ENCODE measurements at regions not wholly inside any gene's neighbourhood (a gene's known extent, or its start where the extent isn't known, plus 50 kb on each side); places are given as distances from the start of the nearest gene placed in this dataset.

DNA sequence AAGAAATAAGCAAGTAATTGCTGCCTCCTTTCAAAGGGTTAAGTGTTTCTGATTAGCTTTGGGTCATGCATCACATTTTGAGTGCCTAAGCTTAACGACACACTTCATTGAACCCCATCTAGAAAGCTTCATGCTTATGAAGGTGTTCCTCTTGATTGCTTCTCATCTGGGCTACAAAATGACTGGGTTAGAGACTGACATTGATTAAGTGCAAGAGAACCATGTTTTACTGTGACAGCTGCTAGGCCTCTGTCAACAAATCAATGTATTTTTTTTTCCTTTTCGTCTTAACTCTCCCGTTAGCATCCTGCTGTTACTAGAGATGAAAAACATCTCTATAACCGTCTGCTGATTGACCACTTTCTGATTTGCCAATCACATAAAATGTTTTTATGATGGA, 725.0 kb downstream of the TLE1 start:
- no peak for DNase-seq

DNA sequence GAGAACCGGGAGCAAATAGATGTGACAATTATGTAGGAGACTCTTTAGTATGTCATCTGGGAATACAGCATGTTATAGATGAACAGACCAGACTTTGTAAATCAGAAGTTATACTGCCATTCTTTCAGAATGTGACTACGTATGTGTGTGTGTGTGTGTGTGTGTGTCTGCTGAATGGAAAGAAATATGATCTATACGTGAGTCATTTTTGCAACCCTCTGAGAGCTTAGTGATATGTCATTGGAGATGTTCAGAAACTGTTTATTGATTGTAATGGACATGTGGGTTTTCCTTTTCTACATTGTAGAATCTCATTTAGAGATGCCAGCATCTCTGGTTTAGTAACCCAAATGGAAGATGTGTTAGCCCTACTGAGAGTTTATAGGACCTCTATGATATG, 731.5 kb downstream of the TLE1 start:
- no peak for DNase-seq

DNA sequence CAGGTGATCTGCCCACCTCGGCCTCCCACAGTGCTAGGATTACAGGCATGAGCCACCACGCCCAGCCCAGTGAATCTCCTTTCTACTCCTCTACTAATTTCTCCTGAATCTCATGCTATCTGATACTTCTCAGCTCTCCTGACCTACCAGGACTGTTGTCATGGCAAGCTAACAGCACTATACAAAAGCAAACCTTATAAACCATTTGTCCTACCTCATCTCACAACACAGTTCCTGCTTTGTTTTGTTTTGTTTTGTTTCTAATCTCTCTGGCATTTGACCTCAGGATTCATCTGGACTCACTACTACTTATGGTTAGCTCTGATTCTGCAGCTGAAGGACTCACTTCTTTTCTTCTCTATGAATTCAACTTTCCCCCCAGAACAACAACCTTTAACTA, 734.8 kb downstream of the TLE1 start:
- DNase-seq = no peak

DNA sequence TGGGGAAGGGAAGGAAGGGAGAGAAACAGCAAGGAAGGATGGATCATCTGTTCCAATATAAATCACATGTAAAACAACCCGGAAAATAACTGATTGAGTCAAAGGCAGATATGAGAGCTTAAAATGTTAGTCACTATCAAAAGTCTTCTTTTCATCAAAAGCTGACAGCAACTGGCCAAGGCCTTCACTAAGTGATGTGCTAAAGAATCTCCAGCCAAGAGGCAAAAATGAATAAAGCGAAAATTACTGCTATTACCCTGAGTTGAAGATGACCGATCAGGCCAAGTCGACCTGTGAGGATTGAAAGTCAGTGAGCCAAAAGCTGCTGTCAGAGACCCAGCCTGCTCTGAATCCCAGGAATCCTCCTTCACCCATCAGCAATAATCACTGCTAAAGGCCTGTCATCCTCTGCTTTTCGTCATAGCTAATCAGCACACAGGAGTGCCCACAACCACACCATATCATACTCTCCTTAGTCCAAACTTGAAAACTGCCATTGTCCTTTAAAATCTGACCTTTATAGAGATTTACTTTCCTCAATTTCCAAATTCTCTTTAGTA, 736.9 kb downstream of the TLE1 start:
- no peak for DNase-seq

DNA sequence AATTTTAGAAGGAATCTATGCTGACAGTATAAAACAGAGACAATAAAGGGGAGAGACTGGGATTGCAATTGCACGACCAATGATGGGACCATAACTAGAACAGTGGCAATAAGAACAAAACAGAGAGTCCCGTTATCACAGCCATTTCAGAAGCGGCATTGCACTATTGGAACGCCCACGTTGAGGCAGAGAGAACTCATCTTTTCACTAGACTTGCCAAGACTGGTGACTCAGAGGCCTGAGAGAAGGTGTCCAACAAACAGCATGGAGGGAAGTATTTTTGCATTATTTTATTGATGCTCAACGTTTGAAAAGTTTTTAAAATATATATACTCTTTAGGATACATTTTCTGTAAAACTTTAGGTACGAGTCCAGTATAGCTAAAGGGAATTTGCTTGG, 737.7 kb downstream of the TLE1 start:
- DNase-seq = no peak

DNA sequence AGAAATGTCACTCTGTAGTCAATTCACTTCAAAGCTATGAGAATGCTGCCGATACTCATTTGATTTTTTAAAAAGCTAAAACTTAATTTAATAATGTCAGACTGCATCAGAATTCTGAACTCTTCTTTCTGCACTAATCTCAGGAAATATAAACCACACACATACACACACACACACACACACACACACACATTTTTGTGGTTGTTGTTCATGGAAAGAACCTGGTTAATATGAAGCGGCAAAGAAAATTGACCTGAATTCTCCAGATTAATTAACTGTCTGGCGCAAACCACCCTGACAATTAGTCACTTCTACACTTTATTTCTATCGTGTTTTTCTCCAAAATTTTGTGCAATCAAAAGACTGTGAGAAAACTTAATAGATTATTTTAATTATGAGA, 740.5 kb downstream of the TLE1 start:
- DNase-seq = no peak

DNA sequence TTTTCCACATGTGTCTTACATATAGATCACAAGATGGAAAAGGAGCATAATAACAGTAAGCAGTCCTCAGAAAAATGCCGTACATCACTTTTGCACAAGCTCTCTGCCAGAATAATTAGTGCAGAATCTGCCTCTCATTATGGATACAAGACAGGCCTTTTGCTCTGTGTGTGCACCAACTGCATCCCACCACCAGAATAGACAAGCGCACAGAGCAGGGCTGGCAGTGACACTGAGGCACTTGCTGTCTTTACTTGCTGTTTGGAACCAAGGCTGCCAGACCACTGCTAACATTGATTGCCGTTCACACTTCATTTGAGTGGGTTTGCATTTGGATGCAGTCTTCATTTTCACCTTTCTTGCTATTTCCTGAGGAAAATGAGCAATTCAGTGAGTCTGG, 741.3 kb downstream of the TLE1 start:
- DNase-seq = no peak

DNA sequence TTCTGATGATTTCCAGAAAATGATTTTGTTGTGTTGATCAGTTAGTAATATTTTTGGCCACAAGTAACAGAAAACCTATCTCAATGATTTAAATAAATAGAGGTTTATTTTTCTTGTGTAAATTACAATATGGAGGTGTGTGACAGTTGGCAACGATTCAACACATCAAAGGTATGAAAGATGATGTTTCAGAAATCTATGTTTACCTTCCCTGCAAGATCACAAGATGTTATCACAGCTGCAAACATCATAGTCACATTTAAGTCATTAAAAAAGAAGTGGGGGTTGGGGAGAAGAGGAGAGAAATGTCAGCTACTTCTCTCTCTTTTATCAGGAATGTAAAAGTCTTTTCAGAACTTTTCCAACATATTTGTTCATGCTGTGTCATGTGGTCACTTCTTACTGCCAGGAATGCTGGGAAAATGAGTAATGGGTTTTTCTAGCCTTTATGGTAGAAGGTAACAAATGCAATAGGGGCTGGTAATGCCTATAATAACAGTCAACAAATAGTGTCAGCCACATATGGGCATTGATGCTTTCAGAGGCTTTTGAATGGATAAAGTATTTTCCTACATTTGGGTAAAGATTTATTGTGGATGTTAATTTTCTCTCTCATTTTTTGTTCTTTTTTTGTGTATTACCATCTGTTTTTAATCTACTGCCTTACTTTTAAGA, 742.7 kb downstream of the TLE1 start:
- DNase-seq = no peak

DNA sequence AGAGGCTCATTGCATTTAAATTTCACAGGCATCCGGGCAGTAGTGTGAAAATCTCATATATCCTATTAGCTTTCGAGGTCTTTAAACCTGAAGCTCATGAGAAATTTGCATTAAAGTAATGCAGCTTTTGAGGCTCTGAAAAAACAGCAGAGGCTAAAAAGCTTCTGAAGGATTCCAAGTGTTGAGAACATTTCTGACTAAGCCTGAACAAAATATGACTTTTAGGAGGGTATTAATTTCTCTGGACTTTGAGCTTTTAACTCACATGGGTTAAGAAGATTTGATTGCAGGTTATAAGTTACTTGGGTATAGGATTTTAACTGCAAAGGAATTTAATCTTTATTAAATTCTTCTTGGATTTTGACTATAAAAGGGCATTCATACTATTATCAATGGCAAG, 743.9 kb downstream of the TLE1 start:
- DNase-seq = no peak

DNA sequence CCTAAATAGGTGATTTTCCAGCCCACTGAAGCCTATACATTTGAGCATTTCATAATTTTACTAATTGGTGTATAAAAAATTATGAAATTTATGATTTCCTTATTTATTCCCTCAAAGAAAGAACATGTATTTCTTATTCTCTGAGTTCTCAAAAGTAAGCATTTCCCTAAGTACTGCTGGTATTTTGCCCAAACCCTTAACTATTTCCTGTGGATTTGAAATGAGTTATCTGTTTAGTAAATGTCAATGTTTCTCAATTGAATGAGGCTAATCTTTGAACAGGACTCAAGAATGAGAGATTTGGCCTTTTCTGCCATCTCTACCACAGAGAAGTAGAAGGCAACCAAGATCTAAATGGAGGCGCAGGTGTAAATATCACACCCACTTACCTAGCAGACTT, 751.7 kb downstream of the TLE1 start:
- DNase-seq = no peak

DNA sequence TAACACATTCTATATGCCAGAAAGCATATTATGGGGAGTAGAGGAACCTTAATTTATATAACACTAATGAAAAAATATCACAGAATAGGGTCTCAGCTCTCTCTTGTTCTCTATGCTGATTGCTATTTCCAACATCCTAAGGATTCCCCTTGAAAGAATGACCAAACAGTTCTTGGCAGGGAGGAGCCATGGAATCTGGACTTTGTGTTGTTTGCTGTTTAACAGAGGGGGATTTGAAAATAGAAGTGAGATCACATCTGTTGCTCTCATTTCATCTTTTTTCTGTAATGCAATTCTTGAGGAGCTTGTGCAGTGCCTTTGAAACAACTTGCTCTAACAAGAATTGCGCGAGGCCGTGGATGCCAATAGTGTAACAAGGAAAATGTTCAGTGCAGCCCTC, 755.3 kb downstream of the TLE1 start:
- DNase-seq = no peak

DNA sequence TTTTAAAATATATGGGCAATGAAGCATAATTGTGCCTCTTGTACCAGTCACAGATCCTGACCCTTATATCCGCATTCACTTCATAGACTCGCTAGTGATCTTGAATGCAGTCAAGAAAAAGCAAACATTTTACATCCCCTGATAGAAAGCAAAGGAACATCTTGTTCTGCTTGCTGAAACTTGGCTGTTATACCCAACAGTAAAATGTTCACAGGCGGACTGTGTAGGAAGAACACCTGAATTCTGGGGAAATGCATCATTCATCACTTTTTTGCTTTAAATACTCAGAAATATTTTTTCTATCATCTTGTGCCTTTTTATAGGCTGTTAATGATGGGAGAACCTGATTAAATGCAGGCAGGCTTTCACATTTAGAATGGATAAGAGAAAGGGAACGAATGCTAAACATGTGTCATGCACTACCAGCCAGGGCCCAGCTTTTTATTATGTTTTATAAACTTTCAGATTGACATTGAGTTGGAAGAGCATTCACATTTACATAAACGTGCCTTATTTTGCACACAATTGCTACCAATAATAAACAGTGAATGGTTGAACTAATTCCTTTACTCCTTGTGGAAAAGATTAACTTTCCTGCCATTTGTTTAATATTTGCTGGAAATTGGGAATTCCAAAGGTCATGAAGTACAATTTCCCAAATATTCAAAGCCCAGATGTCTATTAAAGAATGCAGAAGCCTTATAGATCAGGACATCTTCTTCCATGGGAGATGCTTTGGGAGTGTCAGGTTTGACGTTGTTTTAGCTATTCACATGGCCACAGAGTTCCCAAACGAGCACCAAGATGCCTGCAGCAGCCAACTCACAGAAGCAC, 756.2 kb downstream of the TLE1 start:
- DNase-seq = no peak

DNA sequence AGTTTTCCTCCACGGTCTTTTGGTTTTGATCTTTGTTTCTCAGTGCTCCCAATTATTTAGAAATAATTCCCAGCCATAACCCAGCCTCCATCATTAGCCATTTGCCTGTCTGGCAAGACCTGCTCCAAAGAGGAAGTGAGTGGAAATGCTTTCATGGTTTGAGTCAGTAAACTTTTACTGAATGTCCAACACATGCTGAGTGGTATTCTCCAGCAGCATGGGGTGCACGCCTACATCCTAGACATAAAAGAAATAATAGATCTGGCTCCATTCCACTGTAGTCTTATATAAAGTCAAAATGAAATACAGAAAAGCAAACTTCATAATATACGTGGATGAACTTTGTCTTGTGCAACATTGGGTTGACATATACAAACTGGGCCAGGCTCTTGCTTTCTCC, 757.2 kb downstream of the TLE1 start:
- DNase-seq = no peak

DNA sequence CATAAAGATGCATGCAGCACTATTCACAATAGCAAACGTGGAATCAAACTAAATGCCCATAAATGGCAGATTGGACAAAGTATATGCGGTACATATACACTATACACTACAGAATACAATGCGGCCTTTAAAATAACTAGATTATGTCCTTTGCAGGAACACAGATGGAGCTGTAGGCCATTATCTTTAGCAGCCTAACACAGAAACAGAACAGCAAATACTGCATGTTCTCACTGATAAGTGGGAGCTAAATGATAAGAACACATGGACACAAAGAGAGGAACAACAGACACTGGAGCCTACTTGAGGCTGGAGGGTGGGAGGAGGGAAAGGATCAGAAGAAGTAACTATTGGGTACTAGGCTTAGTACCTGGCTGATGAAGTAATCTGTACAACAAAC, 758.2 kb downstream of the TLE1 start:
- no peak for DNase-seq

DNA sequence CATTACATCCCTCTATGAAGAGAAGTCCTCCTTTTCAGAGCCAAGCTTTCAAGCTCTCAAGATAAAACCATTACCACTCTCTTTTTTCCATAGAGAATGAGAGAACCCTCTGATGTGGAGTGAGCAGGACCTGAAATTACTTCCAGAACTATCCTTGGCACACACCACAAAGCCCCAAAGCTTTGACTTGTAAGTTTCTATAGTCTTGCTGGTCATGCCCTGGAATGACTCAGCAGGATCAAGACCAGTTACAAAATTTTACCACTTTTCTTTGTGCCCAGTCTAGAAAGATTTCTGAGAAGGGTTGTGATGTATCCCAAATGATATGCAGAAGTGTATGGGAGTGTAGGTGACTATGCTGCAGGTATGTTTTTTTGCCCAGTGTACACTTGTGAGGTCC, 760.6 kb downstream of the TLE1 start:
- no peak for DNase-seq

DNA sequence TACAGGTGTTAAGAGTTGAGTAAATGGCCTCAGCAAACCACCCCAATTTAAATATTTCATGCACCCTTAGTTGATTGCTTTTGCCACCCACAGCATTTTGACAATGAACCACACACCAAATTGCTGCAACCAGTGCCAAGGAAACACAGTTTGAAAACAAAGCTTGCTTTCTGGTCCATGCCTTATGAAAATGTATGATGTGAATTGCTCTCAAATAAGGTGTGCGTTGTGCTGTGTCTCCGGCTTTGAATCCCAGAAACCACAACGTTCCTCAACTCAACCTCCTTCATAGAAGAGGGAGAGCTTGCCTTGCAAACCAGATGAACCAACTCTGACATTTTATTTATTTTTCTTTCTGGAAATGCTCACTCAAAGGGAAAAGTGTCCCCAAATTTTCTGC, 762.7 kb downstream of the TLE1 start:
- no peak for DNase-seq

DNA sequence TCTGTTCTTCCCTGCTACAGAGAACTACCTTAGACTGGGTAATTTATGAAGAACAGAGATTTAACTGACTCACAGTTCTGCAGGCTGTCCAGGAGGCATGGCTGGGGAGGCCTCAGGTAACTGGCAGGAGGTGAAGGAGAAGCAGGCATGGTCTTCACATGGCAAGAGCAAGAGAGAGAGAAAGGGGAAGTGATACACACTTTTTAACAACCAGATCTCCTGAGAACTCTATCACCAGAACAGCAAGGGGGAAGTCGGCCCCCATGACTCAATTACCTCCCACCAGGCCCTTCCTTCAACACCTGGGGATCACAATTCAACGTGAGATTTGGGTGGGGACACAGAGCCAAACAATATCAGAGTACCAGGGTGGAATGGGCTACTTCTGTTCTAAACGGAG, 766.8 kb downstream of the TLE1 start:
- no peak for DNase-seq

DNA sequence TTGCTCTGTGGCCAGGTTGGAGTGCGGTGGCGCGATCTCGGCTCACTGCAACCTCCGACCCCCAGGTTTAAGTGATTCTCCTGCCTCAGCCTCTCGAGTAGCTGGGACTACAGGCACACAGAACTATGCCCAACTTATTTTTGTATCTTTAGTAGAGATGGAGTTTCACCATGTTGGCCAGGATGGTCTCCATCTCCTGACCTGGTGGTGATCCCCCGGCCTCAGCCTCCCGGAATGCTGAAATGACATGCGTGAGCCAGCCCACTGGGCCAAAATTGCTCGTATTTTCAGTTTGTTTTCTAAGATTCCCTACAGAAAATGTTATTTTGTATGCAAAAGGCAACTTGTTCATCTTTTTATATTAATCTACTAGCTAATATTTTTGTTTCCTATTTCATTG, 782.6 kb downstream of the TLE1 start:
- no peak for DNase-seq

DNA sequence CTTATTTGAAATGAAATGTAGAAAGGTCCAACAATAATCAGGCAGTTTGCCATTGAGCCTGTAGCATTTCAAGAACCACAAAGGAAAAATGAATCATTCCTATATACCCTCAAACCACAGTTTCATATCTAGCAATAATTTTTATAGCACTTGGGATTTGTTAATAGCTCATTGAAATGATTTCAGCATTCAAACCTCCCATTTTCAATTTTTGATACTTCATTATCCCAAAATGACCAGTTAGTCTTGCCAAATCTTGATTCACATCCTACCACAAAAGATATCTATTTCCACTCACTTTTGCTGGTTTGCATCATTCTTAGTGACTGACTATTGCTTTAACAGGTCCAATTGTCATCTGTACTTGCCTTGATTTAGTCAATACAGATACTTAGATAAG, 790.1 kb downstream of the TLE1 start:
- no peak for DNase-seq

DNA sequence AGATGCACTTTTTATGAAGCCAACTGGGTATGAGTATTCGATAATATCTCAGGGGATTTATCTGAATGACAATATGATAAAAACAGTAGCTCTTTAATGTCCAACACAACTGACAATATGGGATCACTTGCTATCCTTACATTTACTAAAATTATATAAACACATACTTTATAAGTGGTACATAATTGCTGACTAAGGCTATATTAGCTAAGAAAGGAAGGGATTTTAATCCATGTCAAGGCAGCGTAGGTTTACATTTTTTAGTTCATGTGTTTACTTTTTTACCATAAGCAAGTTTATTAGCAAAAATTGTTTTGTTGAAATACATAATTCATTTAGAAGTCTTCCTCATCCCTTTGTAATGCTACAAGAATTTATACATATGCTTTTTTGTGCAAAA, 796.2 kb downstream of the TLE1 start:
- DNase-seq = no peak

DNA sequence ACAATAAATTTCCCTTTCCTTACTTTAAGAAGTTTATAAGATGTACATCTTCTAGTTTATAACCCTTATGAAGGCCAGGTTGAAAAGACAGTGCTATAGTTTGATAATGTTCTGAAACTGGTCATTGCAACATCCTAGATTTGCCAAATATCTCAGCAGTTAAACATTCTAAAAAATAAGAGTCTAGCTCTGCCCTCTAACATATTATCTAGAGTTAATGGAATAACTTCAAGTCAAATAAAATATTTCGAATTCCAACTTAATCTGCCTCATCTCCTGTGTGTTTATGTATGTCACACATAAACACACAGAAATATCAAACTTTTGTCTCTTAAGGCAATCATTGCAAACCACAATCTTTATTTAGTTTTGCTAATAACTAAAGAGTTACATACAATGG, 796.6 kb downstream of the TLE1 start:
- DNase-seq = no peak

DNA sequence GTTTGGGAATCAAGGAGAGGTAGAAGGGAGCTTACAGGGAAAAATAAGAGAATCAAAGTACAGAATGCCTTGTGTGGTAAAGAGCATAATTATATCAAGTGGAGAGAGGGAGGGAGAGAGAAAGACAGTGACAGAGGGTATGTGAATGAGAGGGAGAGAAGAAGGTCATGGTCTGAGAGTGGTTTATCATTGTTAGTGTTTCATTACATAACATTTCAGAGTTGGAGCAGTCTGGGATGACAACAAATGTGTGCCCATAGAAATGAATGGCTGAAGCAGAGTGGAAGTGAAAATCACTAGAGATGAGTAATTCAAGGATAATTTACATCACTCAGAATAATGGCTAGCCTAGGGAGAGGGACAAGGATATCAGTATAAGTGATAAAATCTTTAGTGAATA, 799.2 kb downstream of the TLE1 start:
- DNase-seq = no peak

DNA sequence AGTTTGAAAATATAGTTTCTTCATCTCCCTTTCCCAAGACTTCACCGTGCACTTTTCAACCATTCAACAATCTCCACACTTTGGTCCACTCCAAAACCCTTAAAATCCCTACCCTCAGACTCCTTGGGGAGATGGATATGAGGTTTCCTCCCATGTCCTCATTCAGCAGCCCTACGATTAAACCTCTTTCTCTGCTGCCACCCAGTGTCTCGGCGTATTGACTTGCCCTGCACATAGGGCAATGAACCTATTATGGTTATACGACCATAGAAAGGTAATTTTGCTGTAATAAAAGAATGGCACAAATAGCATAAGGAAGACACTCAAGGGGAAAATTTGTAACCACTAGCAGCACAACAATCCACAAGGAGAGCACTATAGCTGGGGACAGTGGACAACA, 803.5 kb downstream of the TLE1 start:
- peak; percentile 0 for DNase-seq

DNA sequence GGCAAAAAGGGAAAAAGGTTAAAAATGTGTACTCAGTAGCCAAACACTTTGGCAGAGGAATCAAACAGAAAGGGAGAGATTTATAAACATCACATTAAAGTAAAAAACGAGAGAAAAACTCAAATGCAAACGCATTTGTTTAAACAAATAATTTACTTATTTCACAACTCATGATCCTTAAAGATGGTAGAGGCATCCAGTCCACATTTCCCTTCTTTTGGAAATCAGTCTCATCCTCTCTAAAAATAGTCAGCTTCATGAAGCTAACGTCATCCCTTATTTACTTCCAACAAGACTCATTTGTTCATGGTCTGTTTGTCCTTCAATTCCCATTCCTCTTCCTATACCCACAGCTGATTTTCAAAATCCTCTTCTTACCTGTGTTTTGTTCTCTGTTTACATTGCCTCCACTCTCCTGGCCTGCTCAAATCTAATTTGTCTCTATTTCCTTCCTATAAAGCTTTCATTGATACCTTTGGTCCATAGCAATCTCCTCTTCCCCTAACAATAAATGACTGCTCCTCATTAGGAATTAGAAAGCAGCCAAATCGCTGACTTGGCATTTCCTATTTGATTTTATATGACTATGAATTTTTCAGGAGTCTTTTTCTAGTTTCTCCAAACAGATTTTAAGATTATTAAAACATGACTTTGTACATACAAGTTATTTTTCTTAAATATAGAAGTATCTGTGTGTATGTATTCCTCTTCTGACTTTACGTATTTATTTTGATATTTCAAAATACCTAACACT, 805.3 kb downstream of the TLE1 start:
- no peak for DNase-seq
